ENCODE measurements at regions not wholly inside any gene's neighbourhood (a gene's known extent, or its start where the extent isn't known, plus 50 kb on each side); places are given as distances from the start of the nearest gene placed in this dataset.

- no peaks in the 10 kb centered on the region for H3K36me3 ChIP-seq (replicated peaks in 1 of 2; ENCODE audit: control insufficient read depth in 1 of 2, insufficient read depth in 2 of 2, low read length in 2 of 2)
- Mint-ChIP-seq H3K27me3 (ENCODE audit: low read depth in 3 of 3) (no peaks in the 10 kb centered on the region), H3K36me3 (no peaks in the 10 kb centered on the region), H3K27ac (no peak overlapping the region), H3K4me1 (no peaks in the 10 kb centered on the region), H3K9me3 (peaks cover 0 to 6% (median 0%) of the 10 kb centered on the region in 7 donors), H3K4me3 (no peak overlapping the region)
- no peaks in the 10 kb centered on the region for H4K20me1 ChIP-seq (ENCODE audit: insufficient read depth, low read length)
- no peaks in the 10 kb centered on the region for H3K27me3 ChIP-seq (ENCODE audit: control insufficient read depth in 2 of 2, insufficient read depth in 2 of 2, low read length in 2 of 2)
- no peak overlapping the region for H3K9ac ChIP-seq (ENCODE audit: insufficient read depth, low read length, poor library complexity, severe bottlenecking)
- no peaks in the 10 kb centered on the region for H3K9me3 ChIP-seq (replicated peaks in 1 of 2; ENCODE audit: control insufficient read depth in 1 of 2, insufficient read depth in 1 of 2, low read length in 2 of 2)
- no peak overlapping the region for H2AFZ ChIP-seq (ENCODE audit: insufficient read depth, low read depth, low read length, poor library complexity, severe bottlenecking)
- H3K4me3 ChIP-seq (replicated peaks in 1 of 3; ENCODE audit: low read depth in 2 of 3, low read length in 3 of 3): no peak overlapping the region
- H3K27ac ChIP-seq (ENCODE audit: low read depth in 1 of 2, low read length in 2 of 2): no peak overlapping the region
- intact Hi-C loops (cut with micrococcal nuclease): no loop called here
- H3K79me2 ChIP-seq (ENCODE audit: insufficient read depth, low read length): no peaks in the 10 kb centered on the region
- no peak for DNase-seq
- no peak overlapping the region for H3K4me2 ChIP-seq (replicated peaks; ENCODE audit: extremely low read depth, low read length, poor library complexity, severe bottlenecking)
- H3K4me1 ChIP-seq (ENCODE audit: control insufficient read depth in 1 of 2, insufficient read depth in 2 of 2, low read length in 2 of 2): no peaks in the 10 kb centered on the region
- WGBS (ENCODE audit: insufficient coverage): 93% methylated on average over 5 of the region's 7 CpGs
- TF ChIP-seq, protein P1, sequence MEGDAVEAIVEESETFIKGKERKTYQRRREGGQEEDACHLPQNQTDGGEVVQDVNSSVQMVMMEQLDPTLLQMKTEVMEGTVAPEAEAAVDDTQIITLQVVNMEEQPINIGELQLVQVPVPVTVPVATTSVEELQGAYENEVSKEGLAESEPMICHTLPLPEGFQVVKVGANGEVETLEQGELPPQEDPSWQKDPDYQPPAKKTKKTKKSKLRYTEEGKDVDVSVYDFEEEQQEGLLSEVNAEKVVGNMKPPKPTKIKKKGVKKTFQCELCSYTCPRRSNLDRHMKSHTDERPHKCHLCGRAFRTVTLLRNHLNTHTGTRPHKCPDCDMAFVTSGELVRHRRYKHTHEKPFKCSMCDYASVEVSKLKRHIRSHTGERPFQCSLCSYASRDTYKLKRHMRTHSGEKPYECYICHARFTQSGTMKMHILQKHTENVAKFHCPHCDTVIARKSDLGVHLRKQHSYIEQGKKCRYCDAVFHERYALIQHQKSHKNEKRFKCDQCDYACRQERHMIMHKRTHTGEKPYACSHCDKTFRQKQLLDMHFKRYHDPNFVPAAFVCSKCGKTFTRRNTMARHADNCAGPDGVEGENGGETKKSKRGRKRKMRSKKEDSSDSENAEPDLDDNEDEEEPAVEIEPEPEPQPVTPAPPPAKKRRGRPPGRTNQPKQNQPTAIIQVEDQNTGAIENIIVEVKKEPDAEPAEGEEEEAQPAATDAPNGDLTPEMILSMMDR (IDR thresholded peaks at IDR 0.05): no peak
These were observed 99.6 kb upstream of the BMPER start for GRCh38 chr7:33805630-33806233.

- Histone ChIP-seq H3K4me3 (replicated peaks in 1 of 3; ENCODE audit: low read depth in 2 of 3, low read length in 3 of 3) (no peak overlapping the region), H3K4me1 (ENCODE audit: control insufficient read depth in 1 of 2, insufficient read depth in 2 of 2, low read length in 2 of 2) (no peaks in the 10 kb centered on the region), H2AFZ (ENCODE audit: insufficient read depth, low read depth, low read length, poor library complexity, severe bottlenecking) (no peak overlapping the region), H3K27me3 (ENCODE audit: control insufficient read depth in 2 of 2, insufficient read depth in 2 of 2, low read length in 2 of 2) (no peaks in the 10 kb centered on the region), H3K36me3 (replicated peaks in 1 of 2; ENCODE audit: control insufficient read depth in 1 of 2, insufficient read depth in 2 of 2, low read length in 2 of 2) (no peaks in the 10 kb centered on the region), H3K9me3 (replicated peaks in 1 of 2; ENCODE audit: control insufficient read depth in 1 of 2, insufficient read depth in 1 of 2, low read length in 2 of 2) (no peaks in the 10 kb centered on the region), H3K4me2 (replicated peaks; ENCODE audit: extremely low read depth, low read length, poor library complexity, severe bottlenecking) (no peak overlapping the region), H3K9ac (ENCODE audit: insufficient read depth, low read length, poor library complexity, severe bottlenecking) (no peak overlapping the region), H4K20me1 (ENCODE audit: insufficient read depth, low read length) (no peaks in the 10 kb centered on the region), H3K27ac (ENCODE audit: low read depth in 1 of 2, low read length in 2 of 2) (no peak overlapping the region), H3K79me2 (ENCODE audit: insufficient read depth, low read length) (no peaks in the 10 kb centered on the region)
- 28% methylated on average over 5 of the region's 5 CpGs for WGBS (ENCODE audit: insufficient coverage)
- no peak overlapping the region for H3K4me3 Mint-ChIP-seq
- H3K36me3 Mint-ChIP-seq: no peaks in the 10 kb centered on the region
- TF ChIP-seq, protein P1 (IDR thresholded peaks at IDR 0.05): no peak
- peaks cover 0 to 6% (median 0%) of the 10 kb centered on the region in 7 donors for H3K9me3 Mint-ChIP-seq
- no peak overlapping the region for H3K27ac Mint-ChIP-seq
- no peaks in the 10 kb centered on the region for H3K27me3 Mint-ChIP-seq (ENCODE audit: low read depth in 3 of 3)
- H3K4me1 Mint-ChIP-seq: no peaks in the 10 kb centered on the region
- intact Hi-C loops (cut with micrococcal nuclease): no loop called here
- no peak for DNase-seq
These were observed 98.8 kb upstream of the BMPER start for GRCh38 chr7:33806298-33807154.
